GM12872 (cell line): ENCODE measurements at regions not wholly inside any gene's neighbourhood (a gene's known extent, or its start where the extent isn't known, plus 50 kb on each side); places are given as distances from the start of the nearest gene placed in this dataset.

Experiments
- CTCF ChIP-seq: IDR thresholded peaks from 3 replicates; pipeline ENCODE4 v1.5.1; 2011; ENCODE audit warnings: low read depth, mild to moderate bottlenecking, low read length, moderate library complexity; ENCODE audit not compliant: insufficient read depth

GRCh38 chr17:70278844-70279462 is 109.6 kb downstream of the KCNJ2 start:
- TF ChIP-seq CTCF, result no peak

GRCh38 chr17:70286391-70286790 is 117.1 kb downstream of the KCNJ2 start:
- no peak for TF ChIP-seq CTCF

- TF ChIP-seq CTCF, result no peak
Measured at GRCh38 chr17:70288540-70289290, 119.4 kb downstream of the KCNJ2 start.

GRCh38 chr17:70290770-70291169 is 121.4 kb downstream of the KCNJ2 start:
- no peak for TF ChIP-seq CTCF

- TF ChIP-seq CTCF, result no peak
Measured at GRCh38 chr17:70292366-70292765, 123.0 kb downstream of the KCNJ2 start.

- no peak for TF ChIP-seq CTCF
Measured at GRCh38 chr17:70295329-70295728, 126.0 kb downstream of the KCNJ2 start.

- no peak for TF ChIP-seq CTCF
Measured at GRCh38 chr17:70295731-70296130, 126.4 kb downstream of the KCNJ2 start.
